GM12864 (cell line): ENCODE measurements at regions not wholly inside any gene's neighbourhood (a gene's known extent, or its start where the extent isn't known, plus 50 kb on each side); places are given as distances from the start of the nearest gene placed in this dataset.

Experiments
- DNase-seq: peaks from one replicate; pipeline ENCODE4 v3.0.0-alpha.2; 2011; ENCODE audit warnings: low read depth
- H3K4me3 ChIP-seq: 2 replicates; pipeline ENCODE4 v1.5.1; 2011; ENCODE audit warnings: mild to moderate bottlenecking, low read depth, low read length, control low read depth
- CTCF ChIP-seq: IDR thresholded peaks from 2 replicates; pipeline ENCODE4 v1.5.1; 2011; ENCODE audit warnings: low read depth, mild to moderate bottlenecking, moderate library complexity, low read length, control low read depth, inconsistent platforms; ENCODE audit errors: missing control alignments

GRCh38 chr2:128790541-128791001 lies 471.9 kb upstream of the HS6ST1 start:
- no peak for DNase-seq
- no peak overlapping the region for H3K4me3 ChIP-seq
- no peak for TF ChIP-seq CTCF

- no peak overlapping the region for H3K4me3 ChIP-seq
- no peak for TF ChIP-seq CTCF
- no peak for DNase-seq
These were observed 472.7 kb upstream of the HS6ST1 start for GRCh38 chr2:128791120-128791984.

- DNase-seq = no peak
- TF ChIP-seq CTCF = no peak
- no peak overlapping the region for H3K4me3 ChIP-seq
These were observed 473.3 kb upstream of the HS6ST1 start for GRCh38 chr2:128791985-128792320.

- TF ChIP-seq CTCF = no peak
- no peak for DNase-seq
- no peak overlapping the region for H3K4me3 ChIP-seq
These were observed 473.9 kb upstream of the HS6ST1 start for GRCh38 chr2:128792476-128793054.

- no peak for DNase-seq
- no peak overlapping the region for H3K4me3 ChIP-seq
- TF ChIP-seq CTCF = no peak
These were observed 474.7 kb upstream of the HS6ST1 start for GRCh38 chr2:128793404-128793803.

- TF ChIP-seq CTCF = no peak
- DNase-seq = no peak
These were observed 475.6 kb upstream of the HS6ST1 start for GRCh38 chr2:128794285-128794684.

More at GRCh38 chr2:128794285-128794684, 475.6 kb upstream of the HS6ST1 start:
- H3K4me3 ChIP-seq = no peak overlapping the region
